RWPE2 (cell line): ENCODE measurements at regions not wholly inside any gene's neighbourhood (a gene's known extent, or its start where the extent isn't known, plus 50 kb on each side); places are given as distances from the start of the nearest gene placed in this dataset.

Experiments
- ATAC-seq: fragments of 200-7000 bp; cut with Tn5 transposase; 3 replicates; pipeline ENCODE4 v1.9.1; 2021; ENCODE audit warnings: low read depth
- DNase-seq: peaks from one replicate; pipeline ENCODE4 v3.0.0-alpha.2; 2020; ENCODE audit warnings: low spot score
- H3K27ac ChIP-seq: fragments of 450-650 bp; 2 replicates; pipeline ENCODE4 v1.5.1; 2017; ENCODE audit warnings: mild to moderate bottlenecking; ENCODE audit not compliant: poor library complexity, severe bottlenecking
- H3K27me3 ChIP-seq: fragments of 250-450 bp; sonication (Bioruptor Pico); 2 replicates; pipeline ENCODE4 v1.5.1; 2021; ENCODE audit warnings: mild to moderate bottlenecking, moderate library complexity; ENCODE audit not compliant: insufficient read depth, poor library complexity, severe bottlenecking
- H3K36me3 ChIP-seq: fragments of 250-450 bp; sonication (Bioruptor Pico); 2 replicates; pipeline ENCODE4 v1.5.1; 2020; ENCODE audit warnings: low read depth, mild to moderate bottlenecking, moderate library complexity
- H3K4me1 ChIP-seq: fragments of 250-450 bp; sonication (Bioruptor Pico); 2 replicates; pipeline ENCODE4 v1.5.1; 2021; ENCODE audit warnings: mild to moderate bottlenecking, moderate library complexity; ENCODE audit not compliant: insufficient read depth, poor library complexity, severe bottlenecking
- H3K4me3 ChIP-seq: fragments of 250-450 bp; sonication (Bioruptor Pico); 2 replicates; pipeline ENCODE4 v1.5.1; 2021; ENCODE audit warnings: mild to moderate bottlenecking, moderate library complexity; ENCODE audit not compliant: severe bottlenecking
- H3K9me3 ChIP-seq: fragments of 250-450 bp; sonication (Bioruptor Pico); 2 replicates; pipeline ENCODE4 v1.5.1; 2021; ENCODE audit warnings: mild to moderate bottlenecking, moderate library complexity; ENCODE audit not compliant: severe bottlenecking
- TF ChIP-seq, protein P1 (sequence below): fragments of 450-650 bp; IDR thresholded peaks from one replicate; pipeline ENCODE4 v1.5.1; 2017; ENCODE audit warnings: mild to moderate bottlenecking, moderate library complexity; ENCODE audit not compliant: poor library complexity, severe bottlenecking

DNA sequence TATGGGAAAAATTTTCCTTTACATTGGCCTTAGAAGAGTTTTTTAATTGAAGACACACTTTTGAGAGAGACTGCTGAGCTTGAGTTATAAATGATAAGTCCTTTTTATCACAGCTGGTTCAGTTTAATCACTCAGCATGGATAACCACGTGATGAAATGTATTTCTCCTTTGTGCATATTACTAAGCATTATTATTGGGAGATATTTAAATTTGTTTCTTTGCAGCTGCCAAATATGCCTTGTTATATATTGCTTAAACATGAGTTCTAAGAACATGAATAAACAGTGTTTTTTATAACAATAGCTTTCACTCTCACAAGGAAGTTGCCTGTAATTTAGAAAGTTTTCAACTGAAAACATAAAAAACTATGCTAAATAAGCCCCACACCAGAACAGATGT is 293.5 kb upstream of the LRFN5 start:
- H3K9me3 ChIP-seq = no peaks in the 10 kb centered on the region
- H3K27me3 ChIP-seq = peaks cover 7% of the 10 kb centered on the region
- no peaks in the 10 kb centered on the region for H3K4me1 ChIP-seq
- ATAC-seq (no peak), DNase-seq (no peak)
- H3K4me3 ChIP-seq = no peak overlapping the region
- H3K27ac ChIP-seq = no peak overlapping the region
- TF ChIP-seq, protein P1, sequence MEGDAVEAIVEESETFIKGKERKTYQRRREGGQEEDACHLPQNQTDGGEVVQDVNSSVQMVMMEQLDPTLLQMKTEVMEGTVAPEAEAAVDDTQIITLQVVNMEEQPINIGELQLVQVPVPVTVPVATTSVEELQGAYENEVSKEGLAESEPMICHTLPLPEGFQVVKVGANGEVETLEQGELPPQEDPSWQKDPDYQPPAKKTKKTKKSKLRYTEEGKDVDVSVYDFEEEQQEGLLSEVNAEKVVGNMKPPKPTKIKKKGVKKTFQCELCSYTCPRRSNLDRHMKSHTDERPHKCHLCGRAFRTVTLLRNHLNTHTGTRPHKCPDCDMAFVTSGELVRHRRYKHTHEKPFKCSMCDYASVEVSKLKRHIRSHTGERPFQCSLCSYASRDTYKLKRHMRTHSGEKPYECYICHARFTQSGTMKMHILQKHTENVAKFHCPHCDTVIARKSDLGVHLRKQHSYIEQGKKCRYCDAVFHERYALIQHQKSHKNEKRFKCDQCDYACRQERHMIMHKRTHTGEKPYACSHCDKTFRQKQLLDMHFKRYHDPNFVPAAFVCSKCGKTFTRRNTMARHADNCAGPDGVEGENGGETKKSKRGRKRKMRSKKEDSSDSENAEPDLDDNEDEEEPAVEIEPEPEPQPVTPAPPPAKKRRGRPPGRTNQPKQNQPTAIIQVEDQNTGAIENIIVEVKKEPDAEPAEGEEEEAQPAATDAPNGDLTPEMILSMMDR = no peak
- H3K36me3 ChIP-seq = no peaks in the 10 kb centered on the region

GRCh38 chr14:41303506-41303905 is 303.2 kb upstream of the LRFN5 start:
- no peaks in the 10 kb centered on the region for H3K4me1 ChIP-seq
- peaks cover 6% of the 10 kb centered on the region for H3K27me3 ChIP-seq
- TF ChIP-seq, protein P1 = no peak
- no peak overlapping the region for H3K4me3 ChIP-seq
- no peak for DNase-seq
- no peak for ATAC-seq
- no peaks in the 10 kb centered on the region for H3K9me3 ChIP-seq
- H3K27ac ChIP-seq = no peak overlapping the region
- no peaks in the 10 kb centered on the region for H3K36me3 ChIP-seq

- DNase-seq (no peak), ATAC-seq (no peak)
- H3K36me3 ChIP-seq = no peaks in the 10 kb centered on the region
- no peaks in the 10 kb centered on the region for H3K4me1 ChIP-seq
- TF ChIP-seq, protein P1 = no peak
- H3K27me3 ChIP-seq = peaks cover 6% of the 10 kb centered on the region
- no peak overlapping the region for H3K4me3 ChIP-seq
- H3K27ac ChIP-seq = no peak overlapping the region
- no peaks in the 10 kb centered on the region for H3K9me3 ChIP-seq
Measured at GRCh38 chr14:41302776-41303175, 303.9 kb upstream of the LRFN5 start.

DNA sequence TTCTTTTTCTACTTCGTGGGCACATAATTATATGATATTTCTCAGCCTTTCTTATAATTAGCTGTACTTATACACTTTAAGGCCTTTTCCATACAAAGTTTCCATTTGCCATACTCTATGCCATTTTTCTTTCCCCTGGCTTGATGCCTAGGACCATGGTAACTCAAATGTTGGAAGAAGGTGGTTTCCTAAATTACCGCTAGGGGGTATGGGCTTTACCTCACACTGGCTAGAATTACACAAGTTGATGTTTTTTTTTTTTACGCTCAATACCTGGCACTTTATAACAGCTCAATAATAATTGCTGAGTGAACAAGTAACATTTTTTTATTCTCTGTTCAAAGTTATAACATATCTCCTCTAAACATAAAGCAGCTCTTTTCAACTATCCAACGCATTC is 306.8 kb upstream of the LRFN5 start:
- Histone ChIP-seq H3K27ac (no peak overlapping the region), H3K36me3 (no peaks in the 10 kb centered on the region), H3K4me3 (no peak overlapping the region), H3K4me1 (no peaks in the 10 kb centered on the region), H3K9me3 (no peaks in the 10 kb centered on the region), H3K27me3 (peaks cover 9% of the 10 kb centered on the region)
- ATAC-seq = no peak
- no peak for DNase-seq
- TF ChIP-seq, protein P1 = no peak

GRCh38 chr14:41298328-41298690 is 308.4 kb upstream of the LRFN5 start:
- Histone ChIP-seq H3K4me3 (no peak overlapping the region), H3K27ac (no peak overlapping the region), H3K27me3 (peaks cover 3% of the 10 kb centered on the region), H3K36me3 (no peaks in the 10 kb centered on the region), H3K9me3 (no peaks in the 10 kb centered on the region), H3K4me1 (no peaks in the 10 kb centered on the region)
- no peak for ATAC-seq
- TF ChIP-seq, protein P1 = no peak
- no peak for DNase-seq
